ENCODE measurements at regions not wholly inside any gene's neighbourhood (a gene's known extent, or its start where the extent isn't known, plus 50 kb on each side); places are given as distances from the start of the nearest gene placed in this dataset.

GRCh38 chr15:91627473-91628278, 225.8 kb upstream of the SLCO3A1 start:
- 45 to 54% methylated on average over 9 to 10 of the region's 11 CpGs for WGBS, 2 donors
- Histone ChIP-seq H3K27me3 (no peaks in the 10 kb centered on the region), H3K4me3 (no peak overlapping the region), H3K4me1 (peaks cover 0 to 18% (median 3%) of the 10 kb centered on the region in 3 donors), H3K36me3 (no peaks in the 10 kb centered on the region), H3K27ac (peak overlapping the region in 2 of 4 donors; percentile 16 to 52), H3K9me3 (peaks cover 0 to 7% (median 0%) of the 10 kb centered on the region in 3 donors)
- no peak for DNase-seq
- TF ChIP-seq POLR2A (IDR thresholded peaks at IDR 0.05), result no peak
- TF ChIP-seq, protein P1, sequence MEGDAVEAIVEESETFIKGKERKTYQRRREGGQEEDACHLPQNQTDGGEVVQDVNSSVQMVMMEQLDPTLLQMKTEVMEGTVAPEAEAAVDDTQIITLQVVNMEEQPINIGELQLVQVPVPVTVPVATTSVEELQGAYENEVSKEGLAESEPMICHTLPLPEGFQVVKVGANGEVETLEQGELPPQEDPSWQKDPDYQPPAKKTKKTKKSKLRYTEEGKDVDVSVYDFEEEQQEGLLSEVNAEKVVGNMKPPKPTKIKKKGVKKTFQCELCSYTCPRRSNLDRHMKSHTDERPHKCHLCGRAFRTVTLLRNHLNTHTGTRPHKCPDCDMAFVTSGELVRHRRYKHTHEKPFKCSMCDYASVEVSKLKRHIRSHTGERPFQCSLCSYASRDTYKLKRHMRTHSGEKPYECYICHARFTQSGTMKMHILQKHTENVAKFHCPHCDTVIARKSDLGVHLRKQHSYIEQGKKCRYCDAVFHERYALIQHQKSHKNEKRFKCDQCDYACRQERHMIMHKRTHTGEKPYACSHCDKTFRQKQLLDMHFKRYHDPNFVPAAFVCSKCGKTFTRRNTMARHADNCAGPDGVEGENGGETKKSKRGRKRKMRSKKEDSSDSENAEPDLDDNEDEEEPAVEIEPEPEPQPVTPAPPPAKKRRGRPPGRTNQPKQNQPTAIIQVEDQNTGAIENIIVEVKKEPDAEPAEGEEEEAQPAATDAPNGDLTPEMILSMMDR (IDR thresholded peaks at IDR 0.05), result no peak
- intact Hi-C loops (cut with DNase I), result no loop called here

- Histone ChIP-seq H3K4me1 (peaks cover 0 to 18% (median 3%) of the 10 kb centered on the region in 3 donors), H3K4me3 (no peak overlapping the region), H3K9me3 (peaks cover 0 to 7% (median 0%) of the 10 kb centered on the region in 3 donors), H3K27me3 (no peaks in the 10 kb centered on the region), H3K27ac (no peak overlapping the region), H3K36me3 (no peaks in the 10 kb centered on the region)
- DNase-seq, result no peak
- TF ChIP-seq POLR2A (IDR thresholded peaks at IDR 0.05), result no peak
- TF ChIP-seq, protein P1 (IDR thresholded peaks at IDR 0.05), result no peak
- intact Hi-C loops (cut with DNase I), result no loop called here
- WGBS, 2 donors, result 62 to 68% methylated on average over 6 of the region's 6 CpGs
Measured at GRCh38 chr15:91630090-91630489, 223.4 kb upstream of the SLCO3A1 start.

DNA sequence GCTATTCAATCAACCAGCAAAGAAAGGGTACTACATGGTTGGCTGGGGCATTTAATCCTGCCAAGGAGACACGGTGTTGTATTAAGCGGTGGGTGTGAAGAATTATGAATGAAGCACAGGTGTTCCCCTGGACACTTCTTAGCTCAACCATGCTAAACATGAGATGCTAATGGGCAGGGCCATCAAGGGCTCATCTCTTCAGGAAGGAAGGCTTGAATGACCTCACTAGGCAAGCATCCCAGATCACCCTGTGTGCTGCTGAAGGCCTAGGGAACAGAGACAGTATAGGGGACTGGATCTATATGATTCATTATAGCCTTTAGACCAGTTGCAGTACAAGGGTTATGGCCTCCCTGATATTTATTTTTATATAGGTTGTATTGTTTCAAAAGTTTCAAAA, 221.3 kb upstream of the SLCO3A1 start:
- intact Hi-C loops (cut with DNase I), result no loop called here
- TF ChIP-seq POLR2A (IDR thresholded peaks at IDR 0.05), result no peak
- TF ChIP-seq, protein P1 (IDR thresholded peaks at IDR 0.05), result no peak
- Histone ChIP-seq H3K9me3 (peaks cover 0 to 7% (median 0%) of the 10 kb centered on the region in 3 donors), H3K27me3 (no peaks in the 10 kb centered on the region), H3K27ac (no peak overlapping the region), H3K4me1 (peaks cover 0 to 13% (median 3%) of the 10 kb centered on the region in 3 donors), H3K4me3 (no peak overlapping the region), H3K36me3 (no peaks in the 10 kb centered on the region)
- WGBS, 2 donors, result 58 to 63% methylated on average over 2 of the region's 2 CpGs
- no peak for DNase-seq

GRCh38 chr15:91632981-91633380, 220.5 kb upstream of the SLCO3A1 start:
- intact Hi-C loops (cut with DNase I), result no loop called here
- WGBS, 2 donors, result 84 to 87% methylated on average over 8 of the region's 9 CpGs
- H3K4me1 ChIP-seq, result peaks cover 0 to 8% (median 3%) of the 10 kb centered on the region in 3 donors

DNA sequence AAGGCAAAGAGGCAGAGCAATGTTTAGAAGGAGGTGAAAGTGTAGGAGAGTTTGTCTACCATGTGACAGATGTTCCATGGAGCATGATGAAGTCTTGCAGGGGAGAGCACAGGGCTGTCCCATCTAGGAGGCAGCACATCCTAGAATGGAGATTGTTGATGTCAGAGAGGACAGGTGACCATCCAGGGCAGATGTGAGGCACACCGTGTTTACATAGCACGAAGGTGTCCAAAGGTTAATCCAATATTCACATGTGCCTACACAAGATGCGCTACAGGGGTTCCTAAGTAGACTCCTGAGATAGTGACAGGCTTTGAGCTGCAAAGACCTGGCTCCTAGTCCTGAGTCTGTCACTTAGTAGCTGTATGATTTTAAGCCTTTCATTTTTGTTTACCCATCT, 219.3 kb upstream of the SLCO3A1 start:
- no peaks in the 10 kb centered on the region for H3K27me3 ChIP-seq
- no peaks in the 10 kb centered on the region for H3K4me1 ChIP-seq
- no peaks in the 10 kb centered on the region for H3K36me3 ChIP-seq
- peaks cover 0 to 1% (median 0%) of the 10 kb centered on the region in 3 donors for H3K9me3 ChIP-seq
- intact Hi-C loops (cut with DNase I), result no loop called here
- no peak overlapping the region for H3K27ac ChIP-seq
- TF ChIP-seq, protein P1 (IDR thresholded peaks at IDR 0.05), result no peak
- TF ChIP-seq POLR2A (IDR thresholded peaks at IDR 0.05), result no peak
- DNase-seq, result no peak
- WGBS, 2 donors, result 64 to 67% methylated on average over 3 of the region's 3 CpGs
- no peak overlapping the region for H3K4me3 ChIP-seq

More at GRCh38 chr15:91632981-91633380, 220.5 kb upstream of the SLCO3A1 start:
- Histone ChIP-seq H3K27me3 (no peaks in the 10 kb centered on the region), H3K4me3 (no peak overlapping the region), H3K36me3 (no peaks in the 10 kb centered on the region), H3K27ac (no peak overlapping the region), H3K9me3 (peaks cover 0 to 7% (median 0%) of the 10 kb centered on the region in 3 donors)
- DNase-seq, result no peak
- no peak for TF ChIP-seq POLR2A (IDR thresholded peaks at IDR 0.05)
- TF ChIP-seq, protein P1 (IDR thresholded peaks at IDR 0.05), result no peak
